Retinal pigment epithelial cell (primary cell): ENCODE measurements at regions not wholly inside any gene's neighbourhood (a gene's known extent, or its start where the extent isn't known, plus 50 kb on each side); places are given as distances from the start of the nearest gene placed in this dataset.
"Not testable (repeated sequence)": the region's sequence is repeated elsewhere in the genome, so short reads cannot be mapped to it uniquely, and the experiment has no call there.

Experiments
- DNase-seq: peaks from one replicate; pipeline ENCODE4 v3.0.0-alpha.2; 2010; ENCODE audit warnings: low read depth
- H3K4me3 ChIP-seq: 2 replicates; pipeline ENCODE4 v1.5.1; 2011; ENCODE audit warnings: mild to moderate bottlenecking, low read length, control low read depth, moderate library complexity
- CTCF ChIP-seq: conservative IDR thresholded peaks from 2 replicates; pipeline ENCODE4 v1.5.1; 2011; ENCODE audit warnings: low read depth, low read length, control low read depth, inconsistent platforms

GRCh38 chr9:129309906-129310305 lies 131.8 kb upstream of the IER5L start:
- H3K4me3 ChIP-seq: no peak overlapping the region
- no peak for TF ChIP-seq CTCF
- DNase-seq: no peak

- no peak overlapping the region for H3K4me3 ChIP-seq
- DNase-seq: no peak
- no peak for TF ChIP-seq CTCF
Observed at GRCh38 chr9:129309041-129309430, 131.0 kb upstream of the IER5L start.

GRCh38 chr9:129307227-129307970 lies 129.3 kb upstream of the IER5L start:
- no peak for DNase-seq
- H3K4me3 ChIP-seq: no peak overlapping the region
- no peak for TF ChIP-seq CTCF

GRCh38 chr9:129306318-129306973 lies 128.4 kb upstream of the IER5L start:
- DNase-seq: no peak
- no peak overlapping the region for H3K4me3 ChIP-seq
- TF ChIP-seq CTCF: no peak

GRCh38 chr9:129305246-129305645 lies 127.2 kb upstream of the IER5L start:
- no peak for DNase-seq
- no peak overlapping the region for H3K4me3 ChIP-seq
- no peak for TF ChIP-seq CTCF

GRCh38 chr9:129301941-129302340 lies 123.9 kb upstream of the IER5L start:
- H3K4me3 ChIP-seq: no peak overlapping the region
- DNase-seq: no peak
- no peak for TF ChIP-seq CTCF

GRCh38 chr9:129296195-129296594 lies 118.1 kb upstream of the IER5L start:
- not testable (repeated sequence) for H3K4me3 ChIP-seq, DNase-seq
